ENCODE measurements at regions not wholly inside any gene's neighbourhood (a gene's known extent, or its start where the extent isn't known, plus 50 kb on each side); places are given as distances from the start of the nearest gene placed in this dataset.

GRCh38 chr15:100703032-100703578 is 100.7 kb downstream of the ASB7 start:
- no peak for DNase-seq

- DNase-seq: no peak
These were observed 101.3 kb downstream of the ASB7 start for GRCh38 chr15:100703671-100704070.

DNA sequence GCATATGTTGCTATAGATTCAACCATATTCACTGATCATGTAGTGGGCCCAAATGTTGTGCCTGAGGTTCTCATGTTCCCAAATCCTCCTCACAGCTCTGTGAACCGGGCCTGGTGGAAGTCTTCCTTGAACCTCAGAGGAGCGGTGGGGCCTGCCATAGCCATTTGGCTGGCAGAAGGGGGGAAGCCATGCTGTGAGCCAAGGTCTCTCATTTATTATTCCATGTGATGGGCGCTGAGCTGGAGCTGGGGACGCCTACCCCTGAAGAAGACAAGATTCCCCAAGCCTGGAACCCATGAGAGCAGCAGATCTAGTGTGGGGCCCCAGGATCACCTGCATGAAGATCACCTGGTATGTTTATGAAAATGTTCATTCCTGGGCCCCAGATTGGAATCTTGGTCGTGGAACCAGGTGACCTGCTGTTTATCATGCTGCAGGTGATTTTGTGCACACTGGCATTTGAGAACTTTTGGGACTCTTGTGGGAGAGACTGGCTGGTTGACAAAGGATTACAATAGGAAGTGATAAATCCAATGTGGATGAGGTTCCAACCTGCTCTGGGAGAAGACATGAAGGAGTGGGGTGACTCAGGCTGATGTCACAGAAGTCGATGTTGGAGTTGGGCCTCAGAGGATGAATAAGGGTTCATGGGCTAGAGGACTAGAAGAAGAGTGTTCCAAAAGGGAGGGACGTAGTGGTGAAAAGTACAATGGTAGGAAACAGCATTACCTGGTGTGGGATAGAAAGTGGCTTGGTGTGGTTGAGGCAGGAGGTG is 102.1 kb downstream of the ASB7 start:
- DNase-seq: no peak

DNA sequence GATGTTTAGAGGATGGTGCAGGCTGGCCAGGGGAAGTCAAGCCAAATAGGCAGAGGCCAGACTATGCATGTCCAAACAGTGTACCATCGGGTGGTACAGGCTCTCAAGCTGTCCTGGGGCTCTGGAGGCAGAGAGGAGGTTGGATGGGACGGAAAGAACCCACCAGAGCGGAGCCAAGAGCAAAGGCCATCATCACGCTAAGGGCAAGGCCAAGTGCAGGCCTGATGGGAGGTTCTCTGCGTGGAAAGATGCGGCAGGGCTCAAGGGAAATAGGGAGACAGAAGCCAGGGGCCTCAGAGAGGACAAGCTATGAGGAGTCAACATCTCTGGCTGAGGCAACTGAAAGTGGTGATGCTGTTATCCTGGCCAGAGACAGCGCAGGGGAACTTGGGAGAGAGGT is 102.7 kb downstream of the ASB7 start:
- DNase-seq: no peak

DNA sequence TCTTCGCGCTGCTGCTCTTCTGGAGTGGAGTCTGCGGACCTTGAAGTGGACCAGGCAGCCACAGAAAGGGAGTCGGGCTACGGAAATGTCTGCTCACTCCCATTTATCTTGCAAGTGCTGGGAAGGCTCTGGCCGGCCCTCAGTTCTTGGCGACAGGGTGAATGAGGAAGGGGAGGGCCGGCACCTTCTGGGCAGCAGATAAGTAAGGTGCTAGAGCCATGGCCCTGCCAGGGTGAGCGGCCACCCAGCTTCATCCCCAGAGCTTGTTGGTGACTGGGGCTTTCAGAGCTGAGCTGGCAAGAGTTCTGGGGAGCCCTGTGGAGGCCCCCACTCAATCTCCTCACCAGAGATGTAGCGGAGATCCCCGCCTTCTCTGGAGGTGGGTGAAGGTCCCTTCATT is 103.5 kb downstream of the ASB7 start:
- DNase-seq: no peak

DNA sequence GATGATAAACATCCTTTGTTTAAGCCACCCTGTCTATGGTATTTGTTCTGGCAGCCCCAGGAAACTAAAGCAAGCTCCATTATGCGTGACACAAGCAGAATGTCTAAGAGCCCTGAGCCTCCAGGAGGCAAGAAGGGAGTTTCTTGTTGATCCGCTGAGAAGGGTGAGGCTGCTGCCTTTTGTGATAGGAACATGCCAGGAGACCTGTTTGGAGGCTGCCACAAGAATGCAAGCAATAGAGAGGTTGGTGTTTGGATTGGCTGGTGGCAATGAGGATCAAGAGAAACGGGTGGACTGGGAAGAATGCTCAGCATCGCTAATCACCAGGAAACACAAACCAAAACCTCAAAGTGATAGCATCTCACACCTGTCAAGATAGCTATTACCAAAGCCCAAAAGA is 104.8 kb downstream of the ASB7 start:
- no peak for DNase-seq

- no peak for DNase-seq
These were observed 106.5 kb downstream of the ASB7 start for GRCh38 chr15:100708916-100709315.

- DNase-seq: no peak
These were observed 107.8 kb downstream of the ASB7 start for GRCh38 chr15:100710222-100710621.

GRCh38 chr15:100710744-100711515 is 108.5 kb downstream of the ASB7 start:
- DNase-seq: no peak

- no peak for DNase-seq
These were observed 109.2 kb downstream of the ASB7 start for GRCh38 chr15:100711516-100712021.

DNA sequence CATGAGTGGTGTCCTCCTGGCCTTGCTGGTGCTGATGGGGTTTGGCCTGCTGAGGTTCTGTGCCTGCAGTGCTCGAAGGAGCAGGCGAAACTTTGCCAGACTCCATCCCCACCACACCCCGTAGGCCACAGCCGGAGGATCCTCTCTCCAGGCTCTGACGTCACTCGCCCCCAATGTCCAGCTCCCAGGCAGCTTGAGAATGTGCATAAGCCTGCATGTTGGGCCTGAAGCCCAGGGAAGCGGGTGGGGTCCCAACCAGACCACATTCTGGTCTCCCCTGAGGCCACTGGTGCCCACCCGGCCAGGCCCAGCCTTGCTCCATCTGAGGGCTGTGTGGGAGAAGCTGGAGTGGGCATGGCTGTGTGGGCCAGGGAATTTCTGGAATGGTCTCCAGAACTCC is 109.8 kb downstream of the ASB7 start:
- no peak for DNase-seq

DNA sequence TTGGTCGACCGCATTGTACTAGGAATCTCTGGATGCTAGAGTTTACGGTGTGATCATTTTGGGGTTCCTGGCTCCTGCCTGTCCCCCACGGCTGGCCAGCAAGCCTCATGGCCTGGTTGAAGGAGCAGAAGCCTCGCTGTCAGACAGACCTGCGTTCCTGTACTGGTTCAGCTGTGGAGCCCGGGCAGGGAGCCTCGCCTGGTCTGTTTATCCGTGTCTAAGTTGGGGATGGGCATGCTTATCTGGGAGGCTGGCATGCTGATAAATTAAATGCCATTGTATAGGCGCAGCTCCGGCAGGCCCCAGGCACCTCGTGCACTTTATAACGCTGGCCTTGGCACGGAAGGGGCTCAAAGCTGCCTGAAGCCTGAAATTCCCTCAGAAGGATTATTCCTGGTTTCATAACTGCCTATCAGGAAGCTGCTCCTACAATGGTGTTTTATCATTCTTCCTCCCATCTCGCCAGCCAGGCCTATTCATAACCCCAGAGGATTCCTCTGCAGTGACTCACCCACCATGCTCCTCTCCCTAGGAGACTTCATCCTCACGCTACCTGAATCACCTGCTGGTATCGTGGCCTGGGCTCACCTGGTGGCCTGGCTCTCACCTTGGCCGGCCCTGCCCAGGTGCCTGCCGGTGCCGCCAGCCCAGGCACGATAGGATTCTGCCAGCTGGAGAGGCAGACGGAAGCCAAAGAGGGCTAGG is 110.9 kb downstream of the ASB7 start:
- no peak for DNase-seq

GRCh38 chr15:100714034-100714748 is 111.8 kb downstream of the ASB7 start:
- DNase-seq: no peak

- DNase-seq: no peak
These were observed 112.5 kb downstream of the ASB7 start for GRCh38 chr15:100714749-100715342.

DNA sequence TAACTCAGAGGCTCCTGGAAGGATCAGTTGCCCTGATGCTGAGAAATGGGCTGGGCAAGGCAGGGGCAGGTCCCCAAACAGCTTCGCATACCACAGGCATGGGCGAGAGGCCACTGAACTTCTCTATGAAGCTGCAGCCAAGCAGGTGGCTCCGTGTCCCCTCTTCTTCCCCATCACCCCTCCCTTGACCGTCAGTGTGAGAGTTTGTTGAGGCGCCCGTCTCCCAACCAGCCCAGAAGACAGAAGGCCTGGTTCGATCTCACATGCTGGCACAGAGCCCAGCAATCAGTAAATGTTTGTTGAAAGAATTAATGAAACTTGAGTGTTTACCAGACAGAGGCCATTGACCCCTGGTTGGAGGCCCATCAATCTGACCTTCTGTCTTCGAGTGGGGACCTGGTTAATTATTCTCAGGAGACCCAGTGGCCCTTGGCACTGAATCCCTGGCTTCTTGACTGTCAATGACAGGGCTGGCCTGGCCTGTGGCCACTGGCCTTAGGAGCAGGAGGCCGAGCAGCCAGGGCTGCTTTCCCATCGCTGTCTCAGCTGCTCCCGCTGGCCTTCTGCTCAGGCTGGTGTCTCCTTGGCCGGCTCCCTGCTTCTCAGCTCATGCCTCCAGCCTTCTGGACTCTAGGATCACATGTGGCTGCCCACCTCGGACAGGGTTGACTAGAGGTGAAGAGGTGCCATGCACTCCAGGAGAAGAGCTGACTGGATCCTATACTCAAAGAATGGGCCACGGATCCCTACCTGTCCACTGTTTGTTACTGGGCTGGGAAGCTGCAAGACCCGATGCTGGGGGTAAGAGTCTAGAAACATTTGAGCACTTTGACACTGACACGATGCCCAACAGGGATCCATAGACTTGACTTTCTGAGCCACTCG is 113.4 kb downstream of the ASB7 start:
- DNase-seq: no peak

DNA sequence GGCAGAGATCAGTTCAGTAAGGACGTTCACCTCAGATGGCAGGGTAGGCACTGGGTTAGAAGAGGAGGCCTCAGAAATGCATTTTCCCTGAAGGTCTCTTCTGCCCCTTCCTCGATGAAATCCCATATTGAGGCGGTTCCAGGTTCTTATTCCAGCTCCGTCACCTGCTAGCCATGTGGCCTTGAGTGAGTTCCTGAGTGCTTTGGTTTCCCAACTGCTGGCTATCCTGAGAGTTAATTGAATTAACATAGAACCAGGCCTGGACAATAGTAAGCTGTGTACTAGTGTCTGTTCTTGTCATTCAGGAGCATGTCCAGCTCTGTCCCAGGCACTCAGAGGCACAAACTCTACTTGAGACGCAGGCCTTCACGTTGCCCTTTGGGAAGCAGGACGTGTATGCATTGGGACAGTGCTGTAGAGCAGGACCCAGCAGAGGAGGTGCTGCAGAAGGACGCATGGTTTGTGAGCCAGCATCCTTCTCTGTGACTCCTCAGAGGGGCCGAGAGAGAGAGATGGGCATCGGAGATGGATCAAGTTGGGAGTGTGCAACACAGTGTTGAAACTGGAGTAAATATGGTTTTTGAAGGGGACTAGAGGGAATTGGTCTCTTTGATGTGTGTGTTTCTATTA is 114.2 kb downstream of the ASB7 start:
- no peak for DNase-seq

DNA sequence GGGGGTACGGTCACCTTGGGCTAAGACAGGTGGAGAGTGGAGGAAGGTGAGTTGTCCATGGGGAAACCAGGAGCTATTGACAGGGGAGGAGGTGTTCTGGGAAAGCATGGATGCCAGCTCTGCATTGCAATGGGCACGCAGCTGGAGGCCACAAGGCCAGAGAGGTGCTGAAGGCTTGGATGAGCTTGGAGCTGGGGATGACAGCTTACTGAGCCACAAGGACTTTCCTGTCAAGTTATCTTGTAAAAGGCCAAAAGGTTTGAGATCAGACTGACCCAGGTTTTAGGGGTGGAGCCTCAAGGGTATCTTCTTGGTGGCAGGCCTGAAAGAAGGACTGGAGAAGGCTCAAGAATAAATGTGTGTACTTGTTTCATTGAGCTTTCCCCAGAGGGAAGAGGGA is 115.2 kb downstream of the ASB7 start:
- DNase-seq: no peak

DNA sequence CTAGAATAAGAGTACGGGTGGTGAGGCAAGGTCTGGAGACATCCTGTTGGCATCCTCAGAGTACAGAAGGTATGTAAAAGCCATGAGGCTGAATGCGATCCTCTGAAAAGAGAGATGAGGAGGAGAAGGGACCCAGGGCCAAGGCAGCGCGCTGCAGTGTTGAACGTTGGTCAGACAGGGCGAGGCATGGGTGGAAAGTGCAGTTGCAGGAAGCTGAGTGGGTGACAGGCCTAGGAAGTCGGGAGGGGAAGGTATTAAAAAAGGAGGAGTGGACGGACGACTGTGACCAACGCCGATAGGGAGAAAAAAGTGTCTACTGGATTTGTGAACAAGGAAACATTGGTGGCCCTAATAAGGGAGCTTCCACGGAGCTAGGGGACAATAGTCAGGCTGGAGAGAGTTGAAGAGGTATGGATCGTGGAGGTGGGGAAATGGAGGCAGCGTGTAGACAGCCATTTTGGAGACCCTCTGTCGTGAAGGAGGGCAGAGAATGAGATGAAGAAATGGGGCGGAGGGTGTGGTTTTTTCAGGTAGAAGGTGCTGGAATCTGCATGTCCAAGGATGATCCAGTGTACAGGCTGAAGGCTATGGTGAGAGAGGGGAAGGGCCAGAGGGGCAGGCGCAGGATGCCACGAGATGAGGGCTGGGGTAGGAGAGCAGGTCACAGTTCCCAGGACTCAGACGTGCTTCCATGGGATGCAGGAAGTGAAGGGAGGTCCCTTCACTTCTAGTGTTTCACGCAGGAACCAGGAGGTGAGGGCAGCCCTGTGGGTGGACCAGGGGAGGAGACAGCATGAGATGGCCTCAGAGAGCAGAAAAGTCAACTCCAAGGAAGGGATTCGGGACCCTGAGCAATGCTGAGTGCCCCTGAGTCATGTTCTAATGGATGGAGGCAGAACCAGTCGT is 115.9 kb downstream of the ASB7 start:
- DNase-seq: no peak

DNA sequence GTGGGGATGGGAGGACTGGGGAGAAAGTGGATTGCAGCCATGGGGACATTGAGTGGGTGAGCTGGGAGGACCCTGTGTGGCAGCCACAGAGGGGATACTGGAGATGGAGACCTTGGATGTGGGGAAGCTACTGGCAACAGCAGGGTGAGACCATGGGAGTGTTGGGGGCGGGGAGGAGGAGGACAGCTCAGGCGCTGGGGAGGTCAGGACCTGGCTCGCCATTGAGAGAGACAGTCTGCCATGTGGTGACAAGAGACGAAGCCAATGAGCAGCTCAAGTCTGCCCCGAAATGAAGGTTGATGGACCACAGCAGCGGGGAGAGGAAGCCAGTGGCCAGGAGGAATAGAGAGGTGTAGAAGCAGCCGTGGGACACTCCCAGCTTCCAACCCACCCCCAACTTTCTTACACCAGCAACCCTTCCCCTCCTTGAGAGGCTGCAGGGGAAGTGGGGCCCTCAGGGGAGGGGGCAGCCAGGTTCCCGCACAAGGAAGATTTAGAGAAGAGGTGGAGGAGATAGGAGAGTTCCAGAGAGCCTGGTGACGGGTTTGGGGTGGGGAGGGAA is 118.1 kb downstream of the ASB7 start:
- no peak for DNase-seq

Measured in NCI-H2227 treated with DMSO at 0.1 percent for 48 hours (cell line).